CD4-positive, CD25-positive, alpha-beta regulatory T cell (primary cell): ENCODE measurements at regions not wholly inside any gene's neighbourhood (a gene's known extent, or its start where the extent isn't known, plus 50 kb on each side); places are given as distances from the start of the nearest gene placed in this dataset.

ENCODE experiments used
- ATAC-seq, 2 donors: fragments of 150-1000 bp; cut with Tn5 transposase; one replicate each; pipeline ENCODE4 v1.10.0; 2021; ENCODE audit warnings: low read depth in 2 of 2, moderate number of reproducible peaks in 2 of 2, moderate library complexity in 1 of 2
- DNase-seq, 3 donors: peaks; one replicate each; pipeline versions ENCODE4 v3.0.0 to v3.0.0-alpha.2; 2012 to 2022; ENCODE audit warnings: mixed read lengths in 1 of 3
- H3K27ac ChIP-seq: one replicate; pipeline ENCODE4 v1.7.0; 2013; ENCODE audit warnings: mild to moderate bottlenecking, low read length; ENCODE audit not compliant: insufficient read depth, poor library complexity, severe bottlenecking
- H3K27me3 ChIP-seq: one replicate; pipeline ENCODE4 v1.7.0; 2013; ENCODE audit warnings: low read length; ENCODE audit not compliant: control insufficient read depth, insufficient read depth
- H3K36me3 ChIP-seq: one replicate; pipeline ENCODE4 v1.7.0; 2013; ENCODE audit warnings: mild to moderate bottlenecking, low read length, moderate library complexity; ENCODE audit not compliant: control insufficient read depth, insufficient read depth
- H3K4me1 ChIP-seq: 2 replicates; pipeline ENCODE4 v1.7.0; 2013; ENCODE audit warnings: mild to moderate bottlenecking, low read length; ENCODE audit not compliant: insufficient read depth, control insufficient read depth, poor library complexity, severe bottlenecking
- H3K4me3 ChIP-seq: one replicate; pipeline ENCODE4 v1.7.0; 2013; ENCODE audit warnings: low read depth, mild to moderate bottlenecking, low read length, moderate library complexity
- H3K9me3 ChIP-seq, 2 experiments: 1 replicate in 1 of 2; 2 replicates in 1 of 2; pipeline ENCODE4 v1.7.0; 2013; ENCODE audit warnings: low read length in 2 of 2, mild to moderate bottlenecking in 1 of 2, moderate library complexity in 1 of 2; ENCODE audit not compliant: control insufficient read depth in 2 of 2
- H3K27ac Mint-ChIP-seq, 3 donors: one replicate each; pipeline ENCODE4 v1.8.0; 2020 to 2022; ENCODE audit warnings: mild to moderate bottlenecking in 3 of 3, mixed read lengths in 3 of 3, moderate library complexity in 2 of 3
- H3K27me3 Mint-ChIP-seq: one replicate; pipeline ENCODE4 v1.8.0; 2022; ENCODE audit warnings: mild to moderate bottlenecking, mixed read lengths
- H3K36me3 Mint-ChIP-seq: one replicate; pipeline ENCODE4 v1.8.0; 2020; ENCODE audit warnings: mixed read lengths
- H3K4me1 Mint-ChIP-seq, 4 donors: one replicate each; pipeline ENCODE4 v1.8.0; 2020 to 2022; ENCODE audit warnings: mixed read lengths in 4 of 4, mild to moderate bottlenecking in 1 of 4
- H3K4me3 Mint-ChIP-seq, 4 donors: one replicate each; pipeline ENCODE4 v1.8.0; 2020 to 2022; ENCODE audit warnings: mild to moderate bottlenecking in 4 of 4, mixed read lengths in 4 of 4, moderate library complexity in 3 of 4
- H3K9me3 Mint-ChIP-seq, 7 donors: one replicate each; pipeline ENCODE4 v1.8.0; 2020 to 2022; ENCODE audit warnings: mixed read lengths in 7 of 7, mild to moderate bottlenecking in 3 of 7, moderate library complexity in 2 of 7

- H3K27ac ChIP-seq: no peak overlapping the region
- peaks cover 0 to 2% of the 10 kb centered on the region in 2 experiments for H3K9me3 ChIP-seq
- no peaks in the 10 kb centered on the region for H3K36me3 ChIP-seq
- H3K27me3 Mint-ChIP-seq: no peaks in the 10 kb centered on the region
- H3K4me3 Mint-ChIP-seq: no peak overlapping the region
- H3K4me1 Mint-ChIP-seq: no peaks in the 10 kb centered on the region
- no peaks in the 10 kb centered on the region for H3K36me3 Mint-ChIP-seq
- no peak overlapping the region for H3K27ac Mint-ChIP-seq
- ATAC-seq (no peak), DNase-seq (no peak)
- no peaks in the 10 kb centered on the region for H3K27me3 ChIP-seq
- peaks cover 0 to 7% (median 1%) of the 10 kb centered on the region in 7 donors for H3K9me3 Mint-ChIP-seq
- H3K4me1 ChIP-seq: no peaks in the 10 kb centered on the region
- no peak overlapping the region for H3K4me3 ChIP-seq
Measured at GRCh38 chr6:9783567-9783966, 631.3 kb downstream of the TFAP2A start.

GRCh38 chr6:9766240-9766915 lies 648.5 kb downstream of the TFAP2A start:
- ATAC-seq: no peak
- H3K36me3 ChIP-seq: no peaks in the 10 kb centered on the region
- H3K9me3 Mint-ChIP-seq: peaks cover 0 to 12% (median 5%) of the 10 kb centered on the region in 7 donors

GRCh38 chr6:9761220-9761619 lies 653.7 kb downstream of the TFAP2A start:
- Mint-ChIP-seq H3K9me3 (peaks cover 0 to 12% (median 4%) of the 10 kb centered on the region in 7 donors), H3K36me3 (no peaks in the 10 kb centered on the region), H3K27me3 (no peaks in the 10 kb centered on the region), H3K27ac (no peak overlapping the region), H3K4me1 (no peaks in the 10 kb centered on the region), H3K4me3 (no peak overlapping the region)
- Histone ChIP-seq H3K27me3 (no peaks in the 10 kb centered on the region), H3K27ac (no peak overlapping the region), H3K4me1 (no peaks in the 10 kb centered on the region), H3K4me3 (no peak overlapping the region), H3K36me3 (no peaks in the 10 kb centered on the region), H3K9me3 (no peaks in the 10 kb centered on the region)
- ATAC-seq (no peak), DNase-seq (no peak)

More at GRCh38 chr6:9766240-9766915, 648.5 kb downstream of the TFAP2A start:
- Histone ChIP-seq H3K27me3 (no peaks in the 10 kb centered on the region), H3K9me3 (no peaks in the 10 kb centered on the region), H3K4me1 (no peaks in the 10 kb centered on the region), H3K4me3 (no peak overlapping the region), H3K27ac (no peak overlapping the region)
- no peaks in the 10 kb centered on the region for H3K27me3 Mint-ChIP-seq
- H3K4me1 Mint-ChIP-seq: no peaks in the 10 kb centered on the region
- H3K4me3 Mint-ChIP-seq: no peak overlapping the region
- no peak overlapping the region for H3K27ac Mint-ChIP-seq
- no peaks in the 10 kb centered on the region for H3K36me3 Mint-ChIP-seq
- DNase-seq: no peak

GRCh38 chr6:9754515-9754914 lies 660.4 kb downstream of the TFAP2A start:
- Mint-ChIP-seq H3K27ac (no peak overlapping the region), H3K4me1 (no peaks in the 10 kb centered on the region), H3K36me3 (no peaks in the 10 kb centered on the region), H3K9me3 (peaks cover 0 to 13% (median 9%) of the 10 kb centered on the region in 7 donors), H3K27me3 (no peaks in the 10 kb centered on the region), H3K4me3 (no peak overlapping the region)
- Histone ChIP-seq H3K4me3 (no peak overlapping the region), H3K4me1 (no peaks in the 10 kb centered on the region), H3K27me3 (no peaks in the 10 kb centered on the region), H3K36me3 (no peaks in the 10 kb centered on the region), H3K27ac (no peak overlapping the region), H3K9me3 (no peaks in the 10 kb centered on the region)
- DNase-seq (no peak), ATAC-seq (no peak)

GRCh38 chr6:9745966-9746365 lies 668.9 kb downstream of the TFAP2A start:
- H3K27me3 Mint-ChIP-seq: no peaks in the 10 kb centered on the region
- ATAC-seq (no peak), DNase-seq (no peak)
- no peak overlapping the region for H3K4me3 Mint-ChIP-seq
- no peaks in the 10 kb centered on the region for H3K4me1 ChIP-seq
- no peaks in the 10 kb centered on the region for H3K9me3 ChIP-seq
- no peaks in the 10 kb centered on the region for H3K36me3 ChIP-seq
- no peaks in the 10 kb centered on the region for H3K36me3 Mint-ChIP-seq
- no peaks in the 10 kb centered on the region for H3K4me1 Mint-ChIP-seq
- H3K27me3 ChIP-seq: no peaks in the 10 kb centered on the region
- H3K27ac ChIP-seq: no peak overlapping the region
- no peak overlapping the region for H3K27ac Mint-ChIP-seq
- H3K4me3 ChIP-seq: no peak overlapping the region
- peaks cover 1 to 28% (median 2%) of the 10 kb centered on the region in 7 donors for H3K9me3 Mint-ChIP-seq

GRCh38 chr6:9745476-9745875 lies 669.4 kb downstream of the TFAP2A start:
- H3K4me3 Mint-ChIP-seq: no peak overlapping the region
- H3K27ac Mint-ChIP-seq: no peak overlapping the region

GRCh38 chr6:9744119-9744518 lies 670.8 kb downstream of the TFAP2A start:
- Mint-ChIP-seq H3K4me3 (no peak overlapping the region), H3K9me3 (peaks cover 2 to 24% (median 4%) of the 10 kb centered on the region in 7 donors), H3K27me3 (no peaks in the 10 kb centered on the region), H3K27ac (no peak overlapping the region), H3K4me1 (no peaks in the 10 kb centered on the region), H3K36me3 (no peaks in the 10 kb centered on the region)
- ATAC-seq (no peak), DNase-seq (no peak)
- H3K27me3 ChIP-seq: no peaks in the 10 kb centered on the region
- no peaks in the 10 kb centered on the region for H3K9me3 ChIP-seq
- H3K4me1 ChIP-seq: no peaks in the 10 kb centered on the region
- no peak overlapping the region for H3K4me3 ChIP-seq
- no peaks in the 10 kb centered on the region for H3K36me3 ChIP-seq
- no peak overlapping the region for H3K27ac ChIP-seq

More at GRCh38 chr6:9745476-9745875, 669.4 kb downstream of the TFAP2A start:
- Histone ChIP-seq H3K27me3 (no peaks in the 10 kb centered on the region), H3K9me3 (no peaks in the 10 kb centered on the region), H3K4me3 (no peak overlapping the region), H3K36me3 (no peaks in the 10 kb centered on the region), H3K4me1 (no peaks in the 10 kb centered on the region), H3K27ac (no peak overlapping the region)
- Mint-ChIP-seq H3K36me3 (no peaks in the 10 kb centered on the region), H3K9me3 (peaks cover 1 to 28% (median 2%) of the 10 kb centered on the region in 7 donors), H3K4me1 (no peaks in the 10 kb centered on the region), H3K27me3 (no peaks in the 10 kb centered on the region)
- DNase-seq (no peak), ATAC-seq (no peak)

GRCh38 chr6:9732056-9732455 lies 682.8 kb downstream of the TFAP2A start:
- Histone ChIP-seq H3K4me1 (no peaks in the 10 kb centered on the region), H3K9me3 (peaks cover 1 to 6% of the 10 kb centered on the region in 2 experiments), H3K27me3 (no peaks in the 10 kb centered on the region), H3K36me3 (no peaks in the 10 kb centered on the region), H3K27ac (no peak overlapping the region), H3K4me3 (no peak overlapping the region)
- ATAC-seq: no peak
- H3K27me3 Mint-ChIP-seq: no peaks in the 10 kb centered on the region
- H3K9me3 Mint-ChIP-seq: peaks cover 0 to 16% (median 5%) of the 10 kb centered on the region in 7 donors
- H3K36me3 Mint-ChIP-seq: no peaks in the 10 kb centered on the region
- no peak overlapping the region for H3K4me3 Mint-ChIP-seq
- no peak for DNase-seq
- H3K4me1 Mint-ChIP-seq: no peaks in the 10 kb centered on the region
- no peak overlapping the region for H3K27ac Mint-ChIP-seq
